ENCODE measurements at regions not wholly inside any gene's neighbourhood (a gene's known extent, or its start where the extent isn't known, plus 50 kb on each side); places are given as distances from the start of the nearest gene placed in this dataset.

DNA sequence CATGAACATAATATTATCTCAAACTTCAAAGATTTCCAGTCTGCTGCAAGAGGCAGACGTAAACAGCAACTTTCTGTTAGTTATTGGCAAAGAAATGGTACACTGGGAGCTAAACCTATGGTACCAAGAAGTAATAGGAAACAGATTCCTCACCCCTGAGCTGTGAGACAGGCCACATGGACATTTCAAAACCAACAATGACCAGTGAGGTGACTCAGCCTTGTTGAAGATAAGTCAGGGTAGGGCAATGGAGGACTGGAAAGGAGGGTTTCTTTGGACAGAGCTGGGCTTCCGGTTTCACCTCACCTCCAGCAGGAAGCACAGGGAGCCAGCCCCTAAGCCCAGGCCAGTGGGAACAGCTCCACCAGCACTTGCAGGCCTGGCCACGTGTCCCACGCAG, 1320.5 kb downstream of the AACS start:
- TF ChIP-seq, protein P1, sequence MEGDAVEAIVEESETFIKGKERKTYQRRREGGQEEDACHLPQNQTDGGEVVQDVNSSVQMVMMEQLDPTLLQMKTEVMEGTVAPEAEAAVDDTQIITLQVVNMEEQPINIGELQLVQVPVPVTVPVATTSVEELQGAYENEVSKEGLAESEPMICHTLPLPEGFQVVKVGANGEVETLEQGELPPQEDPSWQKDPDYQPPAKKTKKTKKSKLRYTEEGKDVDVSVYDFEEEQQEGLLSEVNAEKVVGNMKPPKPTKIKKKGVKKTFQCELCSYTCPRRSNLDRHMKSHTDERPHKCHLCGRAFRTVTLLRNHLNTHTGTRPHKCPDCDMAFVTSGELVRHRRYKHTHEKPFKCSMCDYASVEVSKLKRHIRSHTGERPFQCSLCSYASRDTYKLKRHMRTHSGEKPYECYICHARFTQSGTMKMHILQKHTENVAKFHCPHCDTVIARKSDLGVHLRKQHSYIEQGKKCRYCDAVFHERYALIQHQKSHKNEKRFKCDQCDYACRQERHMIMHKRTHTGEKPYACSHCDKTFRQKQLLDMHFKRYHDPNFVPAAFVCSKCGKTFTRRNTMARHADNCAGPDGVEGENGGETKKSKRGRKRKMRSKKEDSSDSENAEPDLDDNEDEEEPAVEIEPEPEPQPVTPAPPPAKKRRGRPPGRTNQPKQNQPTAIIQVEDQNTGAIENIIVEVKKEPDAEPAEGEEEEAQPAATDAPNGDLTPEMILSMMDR (IDR thresholded peaks at IDR 0.05; ENCODE audit: insufficient read depth, low read length): no peak
- TF ChIP-seq POLR2AphosphoS5 (IDR thresholded peaks at IDR 0.05; ENCODE audit: low read depth) (no peak), GABPA (IDR thresholded peaks at IDR 0.05; ENCODE audit: low read depth) (no peak)
- TF ChIP-seq, protein P2, sequence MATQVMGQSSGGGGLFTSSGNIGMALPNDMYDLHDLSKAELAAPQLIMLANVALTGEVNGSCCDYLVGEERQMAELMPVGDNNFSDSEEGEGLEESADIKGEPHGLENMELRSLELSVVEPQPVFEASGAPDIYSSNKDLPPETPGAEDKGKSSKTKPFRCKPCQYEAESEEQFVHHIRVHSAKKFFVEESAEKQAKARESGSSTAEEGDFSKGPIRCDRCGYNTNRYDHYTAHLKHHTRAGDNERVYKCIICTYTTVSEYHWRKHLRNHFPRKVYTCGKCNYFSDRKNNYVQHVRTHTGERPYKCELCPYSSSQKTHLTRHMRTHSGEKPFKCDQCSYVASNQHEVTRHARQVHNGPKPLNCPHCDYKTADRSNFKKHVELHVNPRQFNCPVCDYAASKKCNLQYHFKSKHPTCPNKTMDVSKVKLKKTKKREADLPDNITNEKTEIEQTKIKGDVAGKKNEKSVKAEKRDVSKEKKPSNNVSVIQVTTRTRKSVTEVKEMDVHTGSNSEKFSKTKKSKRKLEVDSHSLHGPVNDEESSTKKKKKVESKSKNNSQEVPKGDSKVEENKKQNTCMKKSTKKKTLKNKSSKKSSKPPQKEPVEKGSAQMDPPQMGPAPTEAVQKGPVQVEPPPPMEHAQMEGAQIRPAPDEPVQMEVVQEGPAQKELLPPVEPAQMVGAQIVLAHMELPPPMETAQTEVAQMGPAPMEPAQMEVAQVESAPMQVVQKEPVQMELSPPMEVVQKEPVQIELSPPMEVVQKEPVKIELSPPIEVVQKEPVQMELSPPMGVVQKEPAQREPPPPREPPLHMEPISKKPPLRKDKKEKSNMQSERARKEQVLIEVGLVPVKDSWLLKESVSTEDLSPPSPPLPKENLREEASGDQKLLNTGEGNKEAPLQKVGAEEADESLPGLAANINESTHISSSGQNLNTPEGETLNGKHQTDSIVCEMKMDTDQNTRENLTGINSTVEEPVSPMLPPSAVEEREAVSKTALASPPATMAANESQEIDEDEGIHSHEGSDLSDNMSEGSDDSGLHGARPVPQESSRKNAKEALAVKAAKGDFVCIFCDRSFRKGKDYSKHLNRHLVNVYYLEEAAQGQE (IDR thresholded peaks at IDR 0.05; ENCODE audit: insufficient replicate concordance, low read depth): no peak

Measured in HL-60 (cell line).